NCI-H1417 (cell line): ENCODE measurements at regions not wholly inside any gene's neighbourhood (a gene's known extent, or its start where the extent isn't known, plus 50 kb on each side); places are given as distances from the start of the nearest gene placed in this dataset.
"Not testable (repeated sequence)": the region's sequence is repeated elsewhere in the genome, so short reads cannot be mapped to it uniquely, and the experiment has no call there.

Source experiments
- DNase-seq, 3 experiments: peaks; one replicate each; lab custom pipeline; 2025; lab: John Stamatoyannopoulos, UW

- not testable (repeated sequence) for DNase-seq
Observed at GRCh38 chr13:22889376-22889775, 291.4 kb upstream of the SGCG start.

DNA sequence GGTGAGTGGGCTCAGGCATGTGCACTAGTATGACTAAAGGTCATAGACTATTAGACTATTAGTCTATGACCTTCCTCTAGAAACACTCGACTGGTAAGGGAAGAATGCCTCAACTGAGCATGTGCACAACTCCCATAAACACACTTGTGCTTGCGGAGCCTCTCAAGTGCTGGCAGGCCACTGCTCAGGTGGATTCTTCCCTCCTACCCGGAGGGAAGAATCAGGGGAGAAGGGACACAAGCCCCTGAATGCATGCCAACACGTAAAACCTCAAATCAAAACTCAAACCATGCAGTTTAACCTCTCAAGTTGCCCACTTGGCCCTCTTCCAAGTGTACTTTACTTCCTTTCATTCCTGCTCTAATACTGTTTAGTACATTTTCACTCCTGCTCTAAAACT lies 287.6 kb upstream of the SGCG start:
- no peak for DNase-seq

GRCh38 chr13:22893777-22894176 lies 287.0 kb upstream of the SGCG start:
- DNase-seq = no peak

DNA sequence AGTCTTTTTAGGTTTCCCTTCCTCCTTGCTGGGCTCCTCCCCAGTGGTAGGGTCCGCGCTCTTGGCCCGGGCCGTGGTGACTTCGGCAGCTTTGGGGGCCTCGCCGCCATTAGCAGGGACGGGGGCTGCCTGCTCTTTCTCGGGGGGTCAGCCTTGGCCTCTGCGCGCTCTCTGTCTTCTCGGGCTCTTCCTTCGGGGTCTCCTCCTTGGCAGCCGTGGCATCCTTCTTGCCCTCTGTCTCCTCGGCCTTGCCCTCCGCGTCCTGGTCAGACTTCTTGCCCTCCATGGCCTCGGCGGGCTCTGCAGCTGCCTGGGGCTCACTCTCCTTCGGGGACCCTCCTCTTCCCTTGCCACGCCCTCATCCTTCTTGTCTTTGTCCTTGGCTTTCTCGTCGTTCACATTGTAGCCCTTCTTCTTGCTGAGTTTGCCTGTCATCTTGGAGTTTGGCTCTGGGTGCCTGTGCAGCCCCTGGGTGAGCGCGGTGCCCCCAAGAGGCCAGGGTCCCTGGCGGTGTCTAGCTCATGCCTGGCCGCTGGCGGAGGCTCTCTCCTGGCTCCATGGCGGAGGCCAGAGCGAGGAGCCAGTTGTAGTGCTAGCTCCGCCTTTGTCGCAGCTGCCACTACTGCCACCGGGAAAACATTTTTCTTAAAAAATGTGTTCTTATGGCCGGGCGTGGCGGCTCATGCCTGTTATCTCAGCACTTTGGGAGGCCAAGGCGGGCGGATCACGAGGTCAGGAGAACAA lies 283.0 kb upstream of the SGCG start:
- DNase-seq = no peak

GRCh38 chr13:22900416-22900951 lies 280.3 kb upstream of the SGCG start:
- not testable (repeated sequence) for DNase-seq

- no peak for DNase-seq
Observed at GRCh38 chr13:22903301-22903700, 277.5 kb upstream of the SGCG start.

GRCh38 chr13:22903925-22904324 lies 276.9 kb upstream of the SGCG start:
- DNase-seq = no peak

DNA sequence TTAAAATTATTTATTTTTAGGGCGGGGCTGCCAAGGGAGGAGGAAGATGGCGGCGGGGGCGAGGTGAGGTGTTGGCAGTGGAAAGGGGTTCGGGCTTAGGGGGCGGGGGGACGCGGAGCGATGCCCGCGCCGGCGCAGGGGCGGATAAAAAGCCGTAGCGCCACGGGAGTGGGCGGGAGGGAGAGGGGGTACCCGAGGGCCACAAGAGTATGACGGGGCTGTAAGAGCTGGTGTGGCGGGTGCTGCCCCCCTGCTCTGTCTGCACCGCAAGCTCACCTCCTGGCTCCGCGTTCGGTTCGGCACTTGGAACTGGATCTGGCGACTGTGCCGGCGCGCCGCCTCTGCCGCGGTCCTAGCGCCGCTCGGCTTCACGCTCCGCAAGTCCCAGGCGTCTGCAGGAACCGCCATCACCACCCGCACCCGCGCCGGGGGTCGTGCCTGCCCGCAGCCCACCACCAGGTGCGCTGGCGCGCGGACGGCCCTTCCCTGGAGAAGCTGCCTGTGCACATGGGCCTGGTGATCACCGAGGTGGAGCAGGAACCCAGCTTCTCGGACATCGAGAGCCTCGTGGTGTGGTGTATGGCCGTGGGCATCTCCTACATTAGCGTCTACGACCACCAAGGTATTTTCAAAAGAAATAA lies 265.2 kb upstream of the SGCG start:
- peak; percentile 18 to 56 (median 49) for DNase-seq

GRCh38 chr13:22916276-22916675 lies 264.5 kb upstream of the SGCG start:
- DNase-seq = not testable (repeated sequence)

DNA sequence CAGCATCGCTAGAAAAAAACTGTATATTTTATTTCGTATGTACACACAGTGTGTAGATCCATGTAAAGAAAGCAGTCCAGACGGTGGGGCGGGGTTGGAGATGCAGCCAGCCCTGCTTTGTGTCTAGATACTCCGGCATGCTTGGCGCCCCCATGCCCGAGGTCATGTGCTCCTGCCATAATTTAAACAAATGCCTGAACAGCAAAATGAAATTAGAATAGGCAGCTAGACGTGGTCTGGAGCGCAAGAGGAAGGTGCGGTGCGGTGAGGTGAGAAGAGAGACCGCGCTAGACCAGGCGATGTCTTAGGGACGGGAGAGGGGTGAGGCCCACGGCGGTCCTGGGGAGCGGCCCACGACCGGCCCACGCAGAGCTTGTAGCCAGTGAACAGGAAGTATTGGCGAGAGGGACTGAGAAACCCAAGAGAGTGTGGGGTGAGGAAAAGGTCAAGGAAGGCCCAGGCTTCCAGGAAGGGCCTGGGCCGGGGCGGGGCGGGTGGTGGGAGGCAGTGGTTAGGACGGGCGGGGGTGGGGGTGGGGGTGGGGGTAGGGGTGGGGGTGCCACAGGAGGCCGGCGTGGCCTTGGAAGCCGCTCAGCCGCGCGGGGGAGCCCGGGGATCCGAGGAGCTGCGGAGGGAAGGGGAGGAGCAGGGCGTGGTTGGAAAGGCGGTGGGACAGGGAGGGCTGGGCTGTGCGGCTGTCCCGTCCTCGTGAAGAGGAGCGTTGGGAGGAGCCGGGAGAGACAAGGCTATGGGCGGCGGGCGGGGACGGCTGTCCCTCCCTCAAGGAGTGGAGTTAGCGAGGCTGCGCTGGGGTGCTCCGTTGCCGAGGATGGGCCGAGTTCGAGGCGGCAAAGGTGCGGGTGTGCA lies 254.7 kb upstream of the SGCG start:
- no peak for DNase-seq

- DNase-seq = no peak
Observed at GRCh38 chr13:22926748-22927400, 253.9 kb upstream of the SGCG start.

- DNase-seq = not testable (repeated sequence)
Observed at GRCh38 chr13:22927845-22928244, 252.9 kb upstream of the SGCG start.

DNA sequence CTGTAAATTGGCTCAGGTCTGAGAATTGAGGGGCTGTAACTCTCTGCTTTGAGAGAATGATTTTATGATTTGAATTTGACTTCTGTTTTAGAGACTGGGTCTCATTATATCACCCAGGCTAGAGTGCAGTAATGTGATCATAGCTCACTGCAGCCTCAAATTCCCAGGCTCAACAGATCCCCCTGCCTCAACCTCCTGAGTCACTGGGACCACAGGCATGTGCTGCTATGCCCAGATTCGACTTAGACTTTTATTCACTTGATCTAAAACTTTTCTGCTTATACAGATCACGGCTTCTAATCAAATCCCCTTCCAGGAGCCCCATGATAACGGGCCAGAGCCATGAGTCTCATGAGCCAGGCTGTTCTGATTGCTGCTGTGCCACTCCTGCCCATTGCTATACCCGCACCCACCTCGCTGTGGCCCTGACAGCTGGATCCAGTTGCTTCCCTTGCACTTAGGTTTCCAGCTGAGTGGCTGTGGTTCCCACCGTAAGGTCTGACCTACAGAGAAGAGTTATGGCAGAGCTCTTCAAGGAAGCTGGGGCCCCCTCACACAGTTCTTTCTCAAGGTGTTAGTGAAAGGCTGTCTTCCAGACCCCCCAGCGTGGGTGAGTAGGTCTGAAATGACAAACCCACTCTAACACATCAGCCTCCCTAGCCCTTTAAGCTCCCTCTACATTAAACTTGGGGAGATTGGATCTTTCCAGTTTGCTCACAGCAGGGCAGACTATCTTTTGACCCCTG lies 251.2 kb upstream of the SGCG start:
- DNase-seq = no peak

- no peak for DNase-seq
Observed at GRCh38 chr13:22931576-22931975, 249.2 kb upstream of the SGCG start.

- not testable (repeated sequence) for DNase-seq
Observed at GRCh38 chr13:22932632-22933412, 248.0 kb upstream of the SGCG start.

DNA sequence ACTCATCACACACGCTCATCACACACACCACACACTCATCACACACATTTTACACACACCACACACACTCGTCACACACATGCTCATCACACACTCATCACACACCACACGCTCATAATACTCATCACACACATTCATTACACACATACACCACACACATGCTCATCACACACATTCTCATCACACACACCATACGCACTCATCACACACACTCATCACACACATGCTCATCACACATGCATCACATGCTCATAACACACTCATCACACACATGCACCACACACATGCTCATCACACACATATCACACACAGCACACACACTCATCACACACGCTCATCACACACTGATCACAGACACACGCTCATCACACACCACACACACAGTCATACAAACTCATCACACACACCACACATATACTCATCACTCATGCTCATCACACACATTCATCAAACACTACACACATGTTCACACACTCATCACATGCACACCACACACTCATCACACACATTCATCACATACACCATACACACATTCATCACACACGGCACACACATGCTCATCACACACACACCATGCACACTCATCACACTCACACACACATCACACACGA lies 247.1 kb upstream of the SGCG start:
- DNase-seq = no peak

DNA sequence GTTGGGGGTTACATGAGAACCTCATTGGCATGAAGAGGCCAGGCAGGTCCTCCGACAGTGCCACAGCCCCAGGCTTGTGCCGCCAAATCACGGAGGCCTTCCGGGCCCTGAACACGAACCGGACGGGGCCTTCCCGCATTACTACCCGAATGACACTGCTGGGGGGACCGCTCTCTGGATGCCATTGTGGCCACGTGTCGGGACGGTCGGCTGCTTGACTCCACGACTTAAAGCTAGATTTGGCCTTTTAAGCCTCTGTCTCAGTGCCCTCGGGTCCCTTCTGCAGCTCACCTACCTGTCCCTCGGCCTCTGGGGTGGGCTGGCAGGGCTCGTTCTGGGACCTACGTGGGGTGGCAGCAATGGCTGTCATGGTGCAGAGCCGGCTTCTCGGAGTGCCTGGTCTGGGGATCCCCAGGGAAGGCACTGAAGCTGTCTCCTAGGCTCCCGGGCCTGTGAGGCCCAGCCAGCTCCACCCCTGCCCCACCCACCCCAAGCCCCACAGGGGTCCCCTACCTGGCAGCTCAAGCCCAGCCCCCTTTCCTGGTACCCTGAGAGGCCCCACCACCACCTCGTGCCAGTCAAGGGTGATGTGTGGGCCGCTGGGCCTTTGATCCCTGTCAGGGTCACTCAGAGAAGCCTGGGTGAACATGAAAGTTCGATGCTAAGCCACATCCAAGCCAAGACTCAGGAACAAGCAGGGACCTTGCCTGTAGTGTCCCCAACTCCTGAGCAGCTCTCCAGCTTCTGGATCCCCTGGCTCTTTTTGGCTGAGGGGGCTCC lies 245.8 kb upstream of the SGCG start:
- DNase-seq = no peak

DNA sequence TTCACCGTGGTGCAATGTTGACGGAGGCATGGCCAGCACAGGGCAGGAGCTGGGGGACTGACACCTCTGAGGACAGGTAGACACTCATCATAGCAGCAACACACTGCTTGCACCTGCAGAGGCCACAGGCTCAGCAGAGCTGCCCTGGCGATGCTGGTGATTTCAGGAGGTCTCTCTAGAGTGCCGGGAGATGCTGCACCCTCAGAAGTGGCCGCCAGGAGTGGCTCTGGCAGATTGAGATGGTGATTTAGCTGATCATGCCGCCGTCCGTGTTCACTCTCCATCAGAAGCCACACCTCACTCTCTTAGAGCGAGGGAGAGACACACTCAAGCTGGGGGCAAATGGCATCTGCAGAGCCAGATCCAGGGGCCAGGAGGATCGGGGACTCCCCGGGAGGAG lies 244.6 kb upstream of the SGCG start:
- no peak for DNase-seq

GRCh38 chr13:22937241-22937640 lies 243.5 kb upstream of the SGCG start:
- DNase-seq = no peak
